ENCODE measurements at regions not wholly inside any gene's neighbourhood (a gene's known extent, or its start where the extent isn't known, plus 50 kb on each side); places are given as distances from the start of the nearest gene placed in this dataset.
"Not testable (repeated sequence)": the region's sequence is repeated elsewhere in the genome, so short reads cannot be mapped to it uniquely, and the experiment has no call there.

GRCh38 chr12:86711731-86712130 lies 455.5 kb upstream of the MGAT4C start:
- TF ChIP-seq, protein P1, sequence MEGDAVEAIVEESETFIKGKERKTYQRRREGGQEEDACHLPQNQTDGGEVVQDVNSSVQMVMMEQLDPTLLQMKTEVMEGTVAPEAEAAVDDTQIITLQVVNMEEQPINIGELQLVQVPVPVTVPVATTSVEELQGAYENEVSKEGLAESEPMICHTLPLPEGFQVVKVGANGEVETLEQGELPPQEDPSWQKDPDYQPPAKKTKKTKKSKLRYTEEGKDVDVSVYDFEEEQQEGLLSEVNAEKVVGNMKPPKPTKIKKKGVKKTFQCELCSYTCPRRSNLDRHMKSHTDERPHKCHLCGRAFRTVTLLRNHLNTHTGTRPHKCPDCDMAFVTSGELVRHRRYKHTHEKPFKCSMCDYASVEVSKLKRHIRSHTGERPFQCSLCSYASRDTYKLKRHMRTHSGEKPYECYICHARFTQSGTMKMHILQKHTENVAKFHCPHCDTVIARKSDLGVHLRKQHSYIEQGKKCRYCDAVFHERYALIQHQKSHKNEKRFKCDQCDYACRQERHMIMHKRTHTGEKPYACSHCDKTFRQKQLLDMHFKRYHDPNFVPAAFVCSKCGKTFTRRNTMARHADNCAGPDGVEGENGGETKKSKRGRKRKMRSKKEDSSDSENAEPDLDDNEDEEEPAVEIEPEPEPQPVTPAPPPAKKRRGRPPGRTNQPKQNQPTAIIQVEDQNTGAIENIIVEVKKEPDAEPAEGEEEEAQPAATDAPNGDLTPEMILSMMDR (IDR thresholded peaks at IDR 0.05; ENCODE audit: control insufficient read depth, extremely low read depth, insufficient read depth) = no peak
- H3K4me3 ChIP-seq (ENCODE audit: low read depth, low read length) = no peak overlapping the region
- no peak for DNase-seq (ENCODE audit: low read depth)

- H3K4me3 ChIP-seq (ENCODE audit: low read depth, low read length) = no peak overlapping the region
- DNase-seq (ENCODE audit: low read depth) = no peak
- TF ChIP-seq, protein P1 (IDR thresholded peaks at IDR 0.05; ENCODE audit: control insufficient read depth, extremely low read depth, insufficient read depth) = no peak
These were observed 453.9 kb upstream of the MGAT4C start for GRCh38 chr12:86710109-86710508.

DNA sequence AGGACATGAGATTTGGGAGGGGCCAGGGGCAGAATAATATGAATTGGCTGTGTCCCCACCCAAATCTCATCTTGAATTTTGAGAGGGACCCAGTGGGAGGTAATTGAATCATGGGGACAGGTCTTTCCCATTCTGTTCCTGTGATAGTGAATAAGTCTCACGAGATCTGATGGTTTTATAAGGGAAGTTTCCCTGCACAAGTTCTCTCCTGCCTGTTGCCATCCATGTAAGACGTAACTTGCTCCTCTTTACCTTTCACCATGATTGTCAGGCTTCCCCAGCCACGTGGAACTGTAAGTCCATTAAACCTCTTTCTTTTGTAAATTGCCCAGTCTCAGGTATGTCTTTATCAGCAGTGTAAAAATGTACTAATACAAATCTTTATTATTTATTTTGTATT lies 452.8 kb upstream of the MGAT4C start:
- H3K4me3 ChIP-seq (ENCODE audit: low read depth, low read length); DNase-seq (ENCODE audit: low read depth): not testable (repeated sequence)

DNA sequence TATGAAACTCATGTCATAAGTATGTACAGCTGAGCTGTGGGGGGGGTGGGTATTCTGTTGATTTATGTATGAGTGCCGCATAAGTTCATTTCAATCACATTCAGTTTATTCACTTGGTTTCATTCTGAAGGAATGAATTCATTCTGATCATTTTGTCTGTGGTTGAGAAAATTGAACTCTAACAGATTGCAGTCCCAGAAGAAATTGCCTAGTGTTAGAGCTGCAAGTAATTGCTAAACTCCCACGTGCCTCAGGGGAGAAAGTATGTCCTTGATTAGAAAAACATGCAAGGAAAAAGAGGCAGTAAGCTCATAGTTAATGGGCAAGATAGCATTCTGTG lies 442.4 kb upstream of the MGAT4C start:
- no peak overlapping the region for H3K4me3 ChIP-seq (ENCODE audit: low read depth, low read length)
- TF ChIP-seq, protein P1 (IDR thresholded peaks at IDR 0.05; ENCODE audit: control insufficient read depth, extremely low read depth, insufficient read depth) = no peak
- DNase-seq (ENCODE audit: low read depth) = no peak

DNA sequence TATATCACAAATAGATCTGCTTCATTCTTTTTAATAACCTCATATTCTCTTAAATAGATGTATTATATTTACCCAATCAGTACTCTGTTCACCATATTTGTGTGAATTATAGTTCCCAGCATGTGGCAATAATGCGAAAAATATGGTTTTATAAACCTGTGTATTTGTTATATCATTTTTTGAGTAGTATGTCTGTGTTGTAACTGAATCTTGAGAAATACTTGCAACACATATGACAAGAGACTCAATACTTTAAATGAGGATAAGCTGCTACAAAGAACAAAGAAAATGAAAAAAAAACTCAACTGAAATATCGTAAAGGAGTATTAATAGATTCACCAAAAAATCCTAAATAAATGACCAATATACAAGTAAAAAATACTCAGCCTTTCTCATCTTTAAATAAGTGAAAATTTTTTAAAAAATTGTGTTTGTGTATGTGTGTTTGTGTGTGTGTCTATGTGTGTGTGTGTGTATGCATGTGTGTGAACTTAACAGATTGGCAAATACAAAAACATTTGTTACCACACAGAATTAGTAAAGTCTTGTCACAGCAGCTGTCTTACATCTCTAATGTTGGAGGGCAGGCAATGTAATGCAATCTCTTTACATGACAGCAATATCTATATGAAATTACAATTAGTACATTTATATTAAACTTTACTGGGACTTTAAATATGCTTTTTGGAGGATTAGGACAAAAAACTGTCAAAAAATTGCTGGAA lies 441.9 kb upstream of the MGAT4C start:
- TF ChIP-seq, protein P1 (IDR thresholded peaks at IDR 0.05; ENCODE audit: control insufficient read depth, extremely low read depth, insufficient read depth) = no peak
- H3K4me3 ChIP-seq (ENCODE audit: low read depth, low read length) = no peak overlapping the region
- DNase-seq (ENCODE audit: low read depth) = no peak

DNA sequence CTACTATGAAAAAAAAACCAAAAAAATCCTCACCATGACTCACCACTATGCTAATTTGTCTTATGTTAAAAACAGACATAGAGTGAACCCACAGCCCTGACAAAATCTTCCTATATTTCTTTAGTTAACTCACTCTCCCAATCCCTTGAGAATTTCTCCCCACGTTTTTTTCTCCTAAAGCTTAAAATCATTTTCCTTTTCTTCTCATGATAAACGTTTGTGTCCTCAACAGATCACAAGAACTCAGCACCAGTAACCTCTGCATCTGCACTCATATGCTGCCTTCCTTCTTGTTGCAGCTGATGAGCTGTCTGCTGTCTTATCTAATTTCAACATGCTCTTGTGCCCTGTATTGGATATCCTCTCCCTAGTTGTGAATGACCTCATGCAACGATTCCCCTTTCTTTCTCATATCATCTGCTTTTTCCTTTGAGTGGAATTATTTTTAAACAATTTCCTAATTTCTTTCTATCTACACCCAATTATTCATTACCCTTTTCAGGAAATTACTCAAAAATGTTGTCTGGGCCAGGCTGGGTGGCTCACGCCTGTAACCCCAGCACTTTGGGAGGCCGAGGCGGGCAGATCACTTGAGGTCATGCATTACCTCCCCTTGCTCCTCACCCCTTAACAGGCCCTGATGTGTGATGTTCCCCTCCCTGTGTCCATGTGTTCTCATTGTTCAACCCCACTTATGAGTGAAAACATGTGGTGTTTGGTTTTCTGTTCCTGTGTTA lies 427.5 kb upstream of the MGAT4C start:
- H3K4me3 ChIP-seq (ENCODE audit: low read depth, low read length) = no peak overlapping the region
- TF ChIP-seq, protein P1 (IDR thresholded peaks at IDR 0.05; ENCODE audit: control insufficient read depth, extremely low read depth, insufficient read depth) = no peak

DNA sequence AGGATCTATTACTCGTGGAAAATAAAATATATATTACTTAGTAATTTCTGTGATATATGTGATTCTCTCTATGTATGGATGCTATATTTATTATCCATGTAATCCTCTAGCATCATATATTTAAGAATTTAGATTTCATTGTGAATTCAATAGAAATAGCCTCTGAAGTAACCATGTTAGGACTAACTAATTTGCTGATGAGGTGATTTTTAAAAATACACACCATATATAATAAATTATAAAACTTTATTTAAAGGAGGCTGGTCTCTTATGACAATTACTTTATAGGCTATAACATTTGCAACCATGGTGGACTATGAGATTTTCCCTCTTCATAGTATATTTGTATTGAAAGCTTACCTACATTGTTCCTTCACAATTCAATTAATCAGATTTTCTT lies 424.9 kb upstream of the MGAT4C start:
- TF ChIP-seq, protein P1 (IDR thresholded peaks at IDR 0.05; ENCODE audit: control insufficient read depth, extremely low read depth, insufficient read depth) = no peak
- no peak for DNase-seq (ENCODE audit: low read depth)
- no peak overlapping the region for H3K4me3 ChIP-seq (ENCODE audit: low read depth, low read length)

More for the DNA sequence above, 427.5 kb upstream of the MGAT4C start:
- no peak for DNase-seq (ENCODE audit: low read depth)
